K562 (cell line): ENCODE measurements at regions not wholly inside any gene's neighbourhood (a gene's known extent, or its start where the extent isn't known, plus 50 kb on each side); places are given as distances from the start of the nearest gene placed in this dataset.

Source experiments
- ATAC-seq: fragments of 200-7000 bp; cut with Tn5 transposase; 3 replicates; pipeline ENCODE4 v1.9.1; 2020; ENCODE audit warnings: moderate library complexity
- BruUV-seq: library from RNA; stranded (reverse); fragments of 400-500 nt; replicated peaks from 2 replicates; lab custom pipeline; 2021; lab: Mats Ljungman, UMichigan
- CTCF ChIA-PET: fragments of 300-600 bp; formaldehyde crosslinking; extraction: SDS; loops from one replicate; lab custom pipeline; 2021; ENCODE audit warnings: low intra/inter-chr PET ratio; lab: Yijun Ruan, JAX
- POLR2A ChIA-PET: fragments of 300-600, 350-650 bp; sonication (Branson Sonifier 250); formaldehyde crosslinking; extraction: SDS; loops from one replicate; lab custom pipeline; 2021; ENCODE audit warnings: antibody characterized with exemption, inconsistent platforms; lab: Yijun Ruan, JAX
- DNase-seq, 4 experiments: peaks; one replicate each; pipeline versions ENCODE4 v3.0.0 to v3.0.0-alpha.2; 2011 to 2018; ENCODE audit warnings: low spot score in 3 of 4, mixed read lengths in 3 of 4; ENCODE audit errors: extremely low read depth in 1 of 4
- FAIRE-seq: peaks from 2 replicates; lab custom pipeline; 2011; peaks lifted over from hg19 to GRCh38; lab: Jason Lieb, UNC
- H2AFZ ChIP-seq: 2 replicates; pipeline ENCODE4 v1.6.0; 2011; ENCODE audit warnings: low read depth, low read length, control low read depth, inconsistent platforms
- H3K27ac ChIP-seq: fragments of 200-600 bp; 3 replicates; pipeline ENCODE4 v1.8.0; 2011; ENCODE audit warnings: low read depth, mild to moderate bottlenecking, control low read depth, inconsistent platforms, low read length, moderate library complexity, mixed read lengths; ENCODE audit errors: extremely low read depth
- H3K27me3 ChIP-seq, 2 experiments: fragments of 300-600 bp in 1 of 2; 2 replicates in 1 of 2; 3 replicates in 1 of 2; pipeline versions ENCODE4 v1.6.0 to v1.8.0; 2011; ENCODE audit warnings: inconsistent platforms in 2 of 2, low read length in 2 of 2, mild to moderate bottlenecking in 1 of 2, mixed read lengths in 1 of 2, moderate library complexity in 1 of 2; ENCODE audit not compliant: control insufficient read depth in 2 of 2, insufficient read depth in 2 of 2
- H3K36me3 ChIP-seq: fragments of 300-600 bp; 3 replicates; pipeline ENCODE4 v1.8.0; 2011; ENCODE audit warnings: mild to moderate bottlenecking, low read length, inconsistent platforms; ENCODE audit not compliant: control insufficient read depth, insufficient read depth
- H3K4me1 ChIP-seq, 2 experiments: fragments of 200-600 bp in 1 of 2; replicated peaks in 1 of 2; 2 replicates in 1 of 2; 3 replicates in 1 of 2; pipeline versions ENCODE4 v1.5.1 to v1.8.0; 2011; ENCODE audit warnings: inconsistent platforms in 2 of 2, low read length in 2 of 2, mild to moderate bottlenecking in 1 of 2, mixed read lengths in 1 of 2, moderate library complexity in 1 of 2; ENCODE audit not compliant: control insufficient read depth in 2 of 2, insufficient read depth in 2 of 2
- H3K4me2 ChIP-seq: 2 replicates; pipeline ENCODE4 v1.6.1; 2011; ENCODE audit warnings: low read length, control low read depth, inconsistent platforms, mixed read lengths; ENCODE audit not compliant: insufficient read depth
- H3K4me3 ChIP-seq: fragments of 200-600 bp; sonication (generic), shearing (Covaris generic); 2 replicates; pipeline ENCODE4 v1.5.1; 2016; ENCODE audit warnings: control low read depth, inconsistent platforms
- H3K79me2 ChIP-seq: fragments of 200-600 bp; 3 replicates; pipeline ENCODE4 v1.8.0; 2011; ENCODE audit warnings: low read length, inconsistent platforms; ENCODE audit not compliant: control insufficient read depth, insufficient read depth
- H3K9ac ChIP-seq, 2 experiments: 2 replicates each; pipeline versions ENCODE4 v1.6.0 to v1.6.1; 2011; ENCODE audit warnings: low read depth in 2 of 2, low read length in 2 of 2, control low read depth in 1 of 2, inconsistent platforms in 1 of 2, mild to moderate bottlenecking in 1 of 2, mixed read lengths in 1 of 2; ENCODE audit not compliant: insufficient read depth in 1 of 2
- H3K9me1 ChIP-seq: one replicate; pipeline ENCODE4 v1.6.0; 2011; ENCODE audit warnings: inconsistent platforms, mild to moderate bottlenecking, low read length, moderate library complexity; ENCODE audit not compliant: control insufficient read depth, insufficient read depth
- H3K9me3 ChIP-seq: replicated peaks from 2 replicates; pipeline ENCODE4 v1.5.1; 2011; ENCODE audit warnings: low read depth, low read length, inconsistent platforms; ENCODE audit not compliant: control insufficient read depth, insufficient read depth
- H4K20me1 ChIP-seq: replicated peaks from 2 replicates; pipeline ENCODE4 v1.6.1; 2011; ENCODE audit warnings: low read length, inconsistent platforms, mixed read lengths; ENCODE audit not compliant: control insufficient read depth, insufficient read depth
- CLOCK ChIP-seq: fragments of 250-450 bp; sonication (Bioruptor Pico); IDR thresholded peaks from 2 replicates; pipeline ENCODE4 v1.4.0; 2020; ENCODE audit warnings: mild to moderate bottlenecking, moderate library complexity, borderline replicate concordance
- CREBBP ChIP-seq: IDR thresholded peaks from one replicate; pipeline ENCODE4 v1.6.1; 2012; ENCODE audit warnings: low read depth, mild to moderate bottlenecking, control low read depth, inconsistent platforms, low read length
- DACH1 ChIP-seq: fragments of 450-650 bp; IDR thresholded peaks from 2 replicates; pipeline ENCODE4 v1.6.1; 2018; ENCODE audit not compliant: partially characterized antibody
- E2F4 ChIP-seq: sonication (generic); formaldehyde crosslinking; IDR thresholded peaks from 2 replicates; pipeline ENCODE4 v1.8.0; 2022; ENCODE audit warnings: mild to moderate bottlenecking, low read depth, missing genetic modification reagents
- MXD1 ChIP-seq: fragments of 250-450 bp; sonication (Bioruptor Pico); IDR thresholded peaks from 2 replicates; pipeline ENCODE4 v1.8.0; 2021; ENCODE audit warnings: borderline replicate concordance, mild to moderate bottlenecking, moderate library complexity; ENCODE audit not compliant: poor library complexity, severe bottlenecking
- NFRKB ChIP-seq: fragments of 450-650 bp; IDR thresholded peaks from 2 replicates; pipeline ENCODE4 v1.6.1; 2016; ENCODE audit warnings: low read depth
- NR4A1 ChIP-seq, 2 experiments: fragments of 250-450 bp in 1 of 2; fragments of 450-650 bp in 1 of 2; sonication (Bioruptor Pico) in 1 of 2; IDR thresholded peaks; 2 replicates each; pipeline versions ENCODE4 v1.4.0 to v1.6.1; 2016 to 2020; ENCODE audit warnings: mild to moderate bottlenecking in 2 of 2, missing compliant biosample characterization in 1 of 2, missing genetic modification characterization in 1 of 2, moderate library complexity in 1 of 2
- RBM34 ChIP-seq: fragments of 200-400 bp; formaldehyde crosslinking; IDR thresholded peaks from 2 replicates; pipeline ENCODE4 v1.6.1; 2018; ENCODE audit warnings: low read length, borderline replicate concordance; ENCODE audit not compliant: insufficient read depth
- ZBED1 ChIP-seq: IDR thresholded peaks from 2 replicates; pipeline ENCODE4 v1.6.1; 2014
- ZNF224 ChIP-seq: sonication (generic); formaldehyde crosslinking; IDR thresholded peaks from 2 replicates; pipeline ENCODE4 v1.8.0; 2022; ENCODE audit warnings: mild to moderate bottlenecking, missing genetic modification reagents
- ZNF263 ChIP-seq: sonication (generic); formaldehyde crosslinking; IDR thresholded peaks from 2 replicates; pipeline ENCODE4 v1.8.0; 2022; ENCODE audit warnings: mild to moderate bottlenecking, missing genetic modification reagents, borderline replicate concordance
- ZNF384 ChIP-seq: IDR thresholded peaks from 2 replicates; pipeline ENCODE4 v1.6.1; 2012; ENCODE audit warnings: low read depth, low read length, improper control_type of control experiment
- ZNF696 ChIP-seq: fragments of 250-450 bp; sonication (Bioruptor Pico); conservative IDR thresholded peaks from 2 replicates; pipeline ENCODE4 v1.4.0; 2020; ENCODE audit warnings: mild to moderate bottlenecking, moderate library complexity
- WGBS: fragments of 100-300 bp; shearing (Covaris generic); methylation state at CpG from one replicate; pipeline ENCODE4 v1.1.6; 2016; ENCODE audit warnings: low coverage, mixed read lengths; ENCODE audit not compliant: insufficient coverage; ENCODE audit errors: missing lambda C conversion rate; 5-methylcytosine and 5-hydroxymethylcytosine counted together
- in situ Hi-C: fragments of 300-500 bp; cut with MboI; formaldehyde crosslinking; loops from 4 replicates; pipeline ENCODE4 v1.15.0; 2018; ENCODE audit warnings: inconsistent platforms, mixed read lengths
- intact Hi-C: fragments of 100-400 bp; cut with micrococcal nuclease; formaldehyde crosslinking; loops from 2 replicates; pipeline ENCODE4 v1.14.2; 2022

- TF ChIP-seq ZNF696 (CRISPR knock-in tag) = no peak
- no peak for TF ChIP-seq RBM34
- TF ChIP-seq NFRKB = no peak
- TF ChIP-seq DACH1 = no peak
- TF ChIP-seq ZNF224 (CRISPR knock-in tag) = no peak
- TF ChIP-seq CLOCK (CRISPR knock-in tag) = no peak
- TF ChIP-seq ZBED1 = no peak
- no peak for TF ChIP-seq CREBBP
Observed at GRCh38 chr4:92235731-92236130, 68.0 kb upstream of the GRID2 start (continued).

GRCh38 chr4:92236877-92237276 is 66.9 kb upstream of the GRID2 start:
- Histone ChIP-seq H3K4me3 (no peak overlapping the region), H3K36me3 (no peaks in the 10 kb centered on the region), H3K79me2 (no peaks in the 10 kb centered on the region), H3K27ac (no peak overlapping the region), H2AFZ (no peak overlapping the region), H3K9ac (no peak overlapping the region), H4K20me1 (no peaks in the 10 kb centered on the region), H3K9me3 (no peaks in the 10 kb centered on the region), H3K4me2 (no peak overlapping the region), H3K27me3 (no peaks in the 10 kb centered on the region), H3K9me1 (no peaks in the 10 kb centered on the region), H3K4me1 (no peaks in the 10 kb centered on the region)
- ChIA-PET POLR2A (no interaction called here), CTCF (no interaction called here)
- DNase-seq = no peak
- no TSS peak for BruUV-seq
- 0% methylated on average over 1 of the region's 1 CpG for whole genome bisulfite sequencing
- intact Hi-C loops = no loop called here
- no peak for ATAC-seq
- no peak for FAIRE-seq
- TF ChIP-seq ZNF263 = no peak
- TF ChIP-seq MXD1 = no peak
- TF ChIP-seq NR4A1 (CRISPR knock-in tag; IDR thresholded peaks at IDR 0.05) = no peak
- TF ChIP-seq NR4A1 (tag; IDR thresholded peaks at IDR 0.05) = no peak
- no peak for TF ChIP-seq E2F4
- TF ChIP-seq ZNF384 = no peak
- in situ Hi-C loops = no loop called here
